SW 1271 (cell line): ENCODE measurements at regions not wholly inside any gene's neighbourhood (a gene's known extent, or its start where the extent isn't known, plus 50 kb on each side); places are given as distances from the start of the nearest gene placed in this dataset.

ENCODE experiments used
- DNase-seq, 2 experiments: peaks; one replicate each; lab custom pipeline; 2025; lab: John Stamatoyannopoulos, UW

DNA sequence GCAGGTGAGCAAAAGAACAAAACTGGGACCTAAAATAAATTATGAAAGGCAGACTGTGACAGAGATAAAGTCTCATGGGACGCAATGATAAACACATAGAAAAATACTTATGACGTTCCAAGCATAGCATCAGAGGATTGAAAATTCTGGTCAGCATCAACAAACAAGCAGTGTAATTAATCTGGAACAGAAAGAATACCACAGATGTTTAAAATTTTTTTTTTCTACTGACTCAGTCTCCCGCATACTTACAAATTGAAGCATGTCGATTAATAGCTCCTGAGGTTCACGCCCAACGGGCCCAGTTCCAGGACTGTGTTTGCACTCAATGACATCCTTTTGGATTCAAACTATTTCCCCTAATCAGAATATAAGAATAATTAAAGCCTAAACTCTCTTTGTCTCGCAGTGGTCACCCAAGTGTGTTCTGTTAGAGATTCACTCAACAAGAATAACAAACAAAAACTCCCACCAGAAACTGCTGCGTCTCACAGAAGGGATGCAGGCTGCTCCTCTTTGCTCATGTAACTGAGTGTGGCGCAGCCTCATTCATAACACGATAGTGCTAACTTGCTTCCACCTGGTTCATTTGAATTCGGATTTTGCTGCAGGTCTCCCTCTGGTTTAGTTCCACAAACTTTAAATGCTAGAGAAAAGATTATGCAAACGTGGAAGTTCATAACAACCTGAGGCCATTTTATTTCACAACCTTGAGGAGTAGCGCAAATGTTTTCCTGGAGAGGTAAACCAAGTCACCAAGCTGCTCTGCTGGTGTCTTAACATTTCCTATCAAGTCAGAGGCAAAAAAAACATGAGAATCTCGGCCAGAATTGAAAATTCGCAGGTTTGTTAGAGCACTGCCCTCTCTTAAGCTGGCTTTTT lies 69.0 kb upstream of the CITED2 start:
- DNase-seq: no peak

- no peak for DNase-seq
Measured at GRCh38 chr6:139442188-139442671, 67.8 kb upstream of the CITED2 start.

- no peak for DNase-seq
Measured at GRCh38 chr6:139439349-139439748, 64.9 kb upstream of the CITED2 start.

GRCh38 chr6:139438775-139439174 lies 64.3 kb upstream of the CITED2 start:
- no peak for DNase-seq

- DNase-seq: no peak
Measured at GRCh38 chr6:139436957-139437348, 62.5 kb upstream of the CITED2 start.

DNA sequence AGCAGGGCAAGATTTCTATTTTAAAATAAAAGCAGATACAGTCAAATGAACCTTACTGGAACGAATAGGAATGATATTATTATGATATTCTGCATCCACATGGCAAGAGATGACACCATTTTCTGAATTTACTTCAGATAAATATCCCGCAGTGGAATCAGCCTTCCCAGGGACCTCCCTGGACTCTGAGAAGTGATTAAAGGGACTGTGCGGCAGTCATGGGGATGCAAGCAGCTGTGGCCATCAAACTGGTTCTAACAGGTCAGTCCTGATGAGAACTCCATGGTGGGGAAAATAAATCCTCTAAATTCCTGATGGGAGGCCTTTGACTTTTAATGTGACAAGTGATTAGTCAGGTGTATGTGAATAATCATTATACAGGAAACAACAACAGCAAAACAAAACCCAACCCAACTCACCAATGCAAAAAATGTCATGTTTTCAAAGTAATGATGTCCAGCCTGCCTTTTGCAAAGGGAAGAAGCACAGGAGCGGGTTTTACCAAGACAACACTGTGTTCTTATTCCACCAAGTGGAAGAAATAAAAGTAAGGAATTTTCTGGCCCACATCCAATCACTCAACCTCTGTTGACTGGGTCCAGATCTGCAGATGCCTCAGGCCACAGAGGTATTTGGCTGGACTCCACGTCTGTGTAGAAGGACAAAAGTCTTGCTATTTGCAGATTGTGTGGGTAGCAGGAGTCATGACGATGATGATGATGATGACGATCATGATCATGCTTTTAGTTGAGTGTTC lies 61.9 kb upstream of the CITED2 start:
- DNase-seq: no peak

DNA sequence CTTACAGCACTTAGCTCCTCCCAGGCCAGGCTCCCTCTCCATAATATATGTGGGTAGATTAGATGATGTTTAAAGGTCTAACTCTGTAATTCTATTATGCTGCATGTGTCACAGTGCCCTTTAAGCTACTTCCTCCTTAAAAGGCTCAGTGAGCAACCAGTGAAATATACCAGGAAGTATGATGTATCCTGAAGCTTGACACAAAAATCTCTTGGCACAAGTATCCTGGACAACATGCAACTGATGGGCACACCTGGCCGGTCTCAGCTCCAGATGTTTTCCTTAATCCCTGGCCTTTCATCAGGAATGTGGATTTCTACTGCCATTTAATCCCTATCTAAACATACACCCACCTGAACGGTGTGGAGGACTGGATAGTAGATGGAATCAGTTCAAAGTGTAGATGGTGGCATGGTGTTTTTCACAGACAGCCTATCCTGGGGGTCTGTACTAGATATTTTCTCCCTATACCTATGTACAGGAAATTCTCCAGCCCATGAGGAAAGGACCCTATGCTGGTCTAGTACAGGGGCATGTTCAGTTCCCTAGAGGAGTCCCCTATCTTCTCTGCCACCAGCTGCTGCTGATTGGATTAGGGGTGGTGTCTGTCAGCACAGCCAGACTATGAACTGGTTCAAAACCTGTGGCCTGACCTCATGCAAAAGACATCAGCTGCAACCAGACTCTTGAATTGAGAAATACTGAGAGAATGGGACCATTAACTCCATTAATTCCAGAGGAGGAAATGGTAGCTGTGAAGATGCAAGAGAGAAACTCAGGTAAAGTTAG lies 59.4 kb upstream of the CITED2 start:
- DNase-seq: no peak

GRCh38 chr6:139431602-139431956 lies 57.1 kb upstream of the CITED2 start:
- DNase-seq: no peak

DNA sequence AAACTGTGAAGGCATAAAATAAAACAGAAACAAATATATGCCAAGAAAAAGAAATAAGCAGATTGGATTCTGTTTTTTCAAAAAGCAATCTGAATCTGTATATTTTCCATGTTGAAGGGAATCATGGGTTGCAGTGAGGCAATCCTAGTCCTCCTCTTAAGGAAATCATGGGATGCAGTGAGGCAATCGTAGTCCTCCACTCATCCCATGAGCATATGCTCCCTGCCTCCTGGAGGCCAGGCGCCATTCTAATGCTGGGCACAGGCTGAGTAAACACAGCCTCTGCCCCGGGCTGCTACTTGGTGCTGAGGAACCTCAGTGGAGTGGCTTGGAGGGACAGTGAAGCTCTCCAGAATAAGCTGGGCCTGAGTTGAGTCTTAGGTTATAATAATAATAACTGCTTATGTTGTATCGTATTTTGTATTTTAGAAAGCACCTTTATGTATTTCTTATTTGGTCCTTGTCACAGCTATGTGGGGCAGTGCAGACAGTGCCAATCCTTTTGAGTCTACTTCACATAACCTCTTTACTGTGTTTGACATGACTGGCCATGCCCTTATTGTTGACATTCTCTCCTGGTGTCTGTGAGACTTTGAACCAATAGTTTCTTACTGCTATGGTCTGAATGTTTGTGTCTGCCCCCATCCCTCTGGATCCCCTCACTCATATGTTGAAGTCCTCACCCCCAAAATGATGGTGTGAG lies 56.6 kb upstream of the CITED2 start:
- DNase-seq: no peak

DNA sequence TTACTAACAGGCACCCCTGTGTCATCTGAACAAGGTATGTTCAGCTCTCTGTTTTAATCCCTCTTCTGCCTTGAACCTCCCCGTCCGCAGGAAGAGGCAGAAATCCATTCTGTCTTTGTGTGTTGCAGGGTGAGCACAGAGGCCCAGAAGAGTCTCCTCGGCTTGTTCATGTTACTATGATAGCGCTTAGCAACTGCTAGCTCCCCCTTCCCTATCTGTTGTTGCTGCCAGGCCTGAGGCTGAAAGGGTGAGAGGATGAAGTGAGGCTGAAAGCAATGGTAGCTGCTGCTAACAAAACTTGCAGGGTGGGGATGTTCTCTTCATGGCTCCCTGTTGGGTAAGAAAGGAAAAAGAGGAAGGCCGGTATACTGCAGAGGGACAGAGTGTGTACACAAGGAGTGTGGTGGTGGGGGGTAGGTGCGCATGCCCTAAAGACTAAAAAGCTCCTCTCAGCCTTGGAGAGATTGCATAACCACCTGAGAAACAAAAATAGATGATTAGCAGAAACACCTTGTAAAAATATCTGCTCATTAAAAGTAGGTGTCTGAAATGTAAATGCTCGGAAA lies 55.2 kb upstream of the CITED2 start:
- DNase-seq: no peak

- no peak for DNase-seq
Measured at GRCh38 chr6:139427199-139427598, 52.8 kb upstream of the CITED2 start.

- no peak for DNase-seq
Measured at GRCh38 chr6:139426795-139427194, 52.3 kb upstream of the CITED2 start.

DNA sequence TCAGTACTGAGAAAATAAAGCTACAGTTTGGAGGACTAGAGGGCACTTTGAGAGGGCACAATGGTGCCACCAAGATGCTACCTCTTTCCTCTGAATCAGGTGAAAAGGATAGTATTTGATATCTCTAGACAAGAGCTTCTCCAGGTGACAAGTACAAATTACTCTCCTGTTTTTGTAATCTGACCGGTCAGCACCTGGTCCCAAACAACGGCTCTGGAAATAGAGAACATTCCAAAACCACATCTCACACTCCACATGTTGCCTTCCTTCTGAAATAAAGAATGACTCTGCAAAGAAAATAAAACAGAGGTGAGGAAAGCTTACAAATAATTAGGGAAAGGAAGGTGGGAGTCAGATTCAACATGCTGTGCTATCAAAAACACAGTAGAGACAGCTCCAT lies 51.3 kb upstream of the CITED2 start:
- no peak for DNase-seq

DNA sequence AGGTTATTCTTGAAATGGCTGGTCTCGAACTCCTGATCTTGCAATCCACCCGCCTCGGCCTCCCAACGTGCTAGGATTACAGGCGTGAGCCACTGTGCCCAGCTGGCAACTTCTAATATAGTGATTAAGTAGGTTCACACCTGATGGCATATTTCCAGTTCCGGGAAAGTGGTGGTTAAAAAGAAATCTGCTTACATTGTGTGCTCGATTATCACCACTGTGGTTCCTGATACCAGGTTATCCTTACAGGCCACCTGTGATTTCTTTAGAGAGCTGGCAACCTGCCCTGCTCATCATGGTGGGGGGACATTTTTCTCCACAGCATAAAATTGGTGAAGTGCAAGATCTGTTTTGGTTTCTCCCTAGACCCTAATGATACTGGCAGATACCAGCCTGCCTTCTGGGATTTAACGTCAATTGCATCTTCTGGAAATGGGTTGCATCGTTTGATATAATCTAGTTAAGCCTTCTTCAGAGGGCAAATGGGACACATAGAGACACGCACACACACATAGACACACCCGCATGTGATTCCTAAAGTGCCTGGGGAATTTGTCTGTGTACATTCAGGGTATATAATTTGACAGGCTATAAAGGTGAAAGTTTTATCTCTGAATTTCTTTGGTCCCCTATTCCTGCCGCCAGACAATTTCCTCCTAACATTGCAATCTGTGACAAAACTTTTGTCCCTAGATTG lies 49.7 kb upstream of the CITED2 start:
- DNase-seq: no peak
